Sciatic nerve (tissue), 2 donors: ENCODE measurements at regions not wholly inside any gene's neighbourhood (a gene's known extent, or its start where the extent isn't known, plus 50 kb on each side); places are given as distances from the start of the nearest gene placed in this dataset.

Experiments used
- ATAC-seq: fragments of 200-7000 bp; cut with Tn5 transposase; one replicate; pipeline ENCODE4 v1.9.1; 2020; ENCODE audit warnings: mild to moderate bottlenecking, moderate library complexity
- DNase-seq: peaks from one replicate; pipeline ENCODE4 v3.0.0-alpha.2; 2020; ENCODE audit warnings: low spot score
- intact Hi-C: fragments of 100-400 bp; cut with DNase I; formaldehyde crosslinking; loops from one replicate; pipeline ENCODE4 v1.14.2; 2022
- donor health status: DM: no; HTN: no; CAD: no.
- donor health status: DM: no; HTN: no; CAD: no.

- ATAC-seq (no peak), DNase-seq (no peak)
- intact Hi-C loops = no loop called here
Observed at GRCh38 chr3:139794469-139795265, 116.9 kb upstream of the NMNAT3 start.

GRCh38 chr3:139793408-139793807 lies 115.6 kb upstream of the NMNAT3 start:
- intact Hi-C loops = no loop called here
- no peak for ATAC-seq
- DNase-seq = no peak

- intact Hi-C loops = no loop called here
- ATAC-seq = no peak
- no peak for DNase-seq
Observed at GRCh38 chr3:139780593-139780992, 102.8 kb upstream of the NMNAT3 start.

- ATAC-seq (no peak), DNase-seq (no peak)
- intact Hi-C loops = no loop called here
Observed at GRCh38 chr3:139778682-139779233, 101.0 kb upstream of the NMNAT3 start.

GRCh38 chr3:139774560-139775302 lies 97.0 kb upstream of the NMNAT3 start:
- DNase-seq = no peak
- intact Hi-C loops = no loop called here
- ATAC-seq = no peak

- no peak for ATAC-seq
- DNase-seq = no peak
- intact Hi-C loops = no loop called here
Observed at GRCh38 chr3:139772539-139773500, 95.0 kb upstream of the NMNAT3 start.

- no peak for DNase-seq
- intact Hi-C loops = no loop called here
Observed at GRCh38 chr3:139771331-139771730, 93.6 kb upstream of the NMNAT3 start.

GRCh38 chr3:139770577-139770976 lies 92.8 kb upstream of the NMNAT3 start:
- intact Hi-C loops = no loop called here
- ATAC-seq = no peak
- DNase-seq = no peak

More at GRCh38 chr3:139771331-139771730, 93.6 kb upstream of the NMNAT3 start:
- no peak for ATAC-seq

- intact Hi-C loops = no loop called here
- no peak for DNase-seq
- ATAC-seq = no peak
Observed at GRCh38 chr3:139769796-139770195, 92.0 kb upstream of the NMNAT3 start.

- intact Hi-C loops = no loop called here
- DNase-seq (no peak), ATAC-seq (no peak)
Observed at GRCh38 chr3:139764936-139765335, 87.2 kb upstream of the NMNAT3 start.

- DNase-seq (no peak), ATAC-seq (no peak)
- intact Hi-C loops = no loop called here
Observed at GRCh38 chr3:139764069-139764905, 86.5 kb upstream of the NMNAT3 start.

- DNase-seq = no peak
- intact Hi-C loops = no loop called here
- ATAC-seq = no peak
Observed at GRCh38 chr3:139762302-139762701, 84.5 kb upstream of the NMNAT3 start.

- peak; percentile 62 for ATAC-seq
- intact Hi-C loops = no loop called here
- no peak for DNase-seq
Observed at GRCh38 chr3:139759470-139759869, 81.7 kb upstream of the NMNAT3 start.

GRCh38 chr3:139758654-139759291 lies 81.0 kb upstream of the NMNAT3 start:
- ATAC-seq (no peak), DNase-seq (no peak)
- intact Hi-C loops = no loop called here

- DNase-seq (no peak), ATAC-seq (no peak)
- intact Hi-C loops = no loop called here
Observed at GRCh38 chr3:139757448-139758030, 79.8 kb upstream of the NMNAT3 start.

- intact Hi-C loops = no loop called here
- DNase-seq (no peak), ATAC-seq (no peak)
Observed at GRCh38 chr3:139756529-139757103, 78.8 kb upstream of the NMNAT3 start.

- intact Hi-C loops = no loop called here
- no peak for DNase-seq
- no peak for ATAC-seq
Observed at GRCh38 chr3:139755551-139755950, 77.8 kb upstream of the NMNAT3 start.
